SK-N-MC (cell line): ENCODE measurements at regions not wholly inside any gene's neighbourhood (a gene's known extent, or its start where the extent isn't known, plus 50 kb on each side); places are given as distances from the start of the nearest gene placed in this dataset.

Source experiments
- EZH2 ChIP-seq: fragments of 200-600 bp; sonication (generic); IDR thresholded peaks from one replicate; pipeline ENCODE4 v1.6.1; 2017; ENCODE audit warnings: antibody characterized with exemption
- POLR2AphosphoS5 ChIP-seq: IDR thresholded peaks from 2 replicates; pipeline ENCODE4 v1.6.1; 2012; ENCODE audit warnings: mild to moderate bottlenecking, low read depth, low read length, borderline replicate concordance

- no peak for TF ChIP-seq EZH2
- no peak for TF ChIP-seq POLR2AphosphoS5
These were observed 64.3 kb upstream of the TNC start for GRCh38 chr9:115182264-115182663.
